UCSD-AML1 (cell line): ENCODE measurements at regions not wholly inside any gene's neighbourhood (a gene's known extent, or its start where the extent isn't known, plus 50 kb on each side); places are given as distances from the start of the nearest gene placed in this dataset.
"Not testable (repeated sequence)": the region's sequence is repeated elsewhere in the genome, so short reads cannot be mapped to it uniquely, and the experiment has no call there.

Experiments
- DNase-seq: peaks from one replicate; lab custom pipeline; 2025; ENCODE audit not compliant: unreplicated experiment; lab: John Stamatoyannopoulos, UW

GRCh38 chr1:195251900-195252299 lies 1356.3 kb downstream of the KCNT2 start:
- no peak for DNase-seq

- no peak for DNase-seq
Observed at GRCh38 chr1:195243492-195243891, 1364.7 kb downstream of the KCNT2 start.

- DNase-seq: no peak
Observed at GRCh38 chr1:195241066-195241465, 1367.2 kb downstream of the KCNT2 start.

- peak; percentile 3 for DNase-seq
Observed at GRCh38 chr1:195238313-195238712, 1369.9 kb downstream of the KCNT2 start.

- peak; percentile 4 for DNase-seq
Observed at GRCh38 chr1:195236991-195237889, 1371.0 kb downstream of the KCNT2 start.

- DNase-seq: peak; percentile 6
Observed at GRCh38 chr1:195218428-195219212, 1389.6 kb downstream of the KCNT2 start.

GRCh38 chr1:195202241-195202640 lies 1406.0 kb downstream of the KCNT2 start:
- no peak for DNase-seq

- DNase-seq: no peak
Observed at GRCh38 chr1:195200772-195201171, 1407.5 kb downstream of the KCNT2 start.

GRCh38 chr1:195197116-195197515 lies 1411.1 kb downstream of the KCNT2 start:
- DNase-seq: no peak

GRCh38 chr1:195195423-195196057 lies 1412.7 kb downstream of the KCNT2 start:
- DNase-seq: no peak

GRCh38 chr1:195193134-195193533 lies 1415.1 kb downstream of the KCNT2 start:
- no peak for DNase-seq

- no peak for DNase-seq
Observed at GRCh38 chr1:195188821-195189220, 1419.4 kb downstream of the KCNT2 start.

- no peak for DNase-seq
Observed at GRCh38 chr1:195186544-195186943, 1421.7 kb downstream of the KCNT2 start.

- no peak for DNase-seq
Observed at GRCh38 chr1:195185736-195186135, 1422.5 kb downstream of the KCNT2 start.

- no peak for DNase-seq
Observed at GRCh38 chr1:195185321-195185720, 1422.9 kb downstream of the KCNT2 start.

- no peak for DNase-seq
Observed at GRCh38 chr1:195173753-195174152, 1434.5 kb downstream of the KCNT2 start.

GRCh38 chr1:195159795-195160194 lies 1448.4 kb downstream of the KCNT2 start:
- not testable (repeated sequence) for DNase-seq

- DNase-seq: no peak
Observed at GRCh38 chr1:195158091-195158490, 1450.1 kb downstream of the KCNT2 start.

GRCh38 chr1:195153107-195153506 lies 1455.1 kb downstream of the KCNT2 start:
- no peak for DNase-seq

GRCh38 chr1:195150768-195151167 lies 1457.5 kb downstream of the KCNT2 start:
- DNase-seq: no peak

- DNase-seq: no peak
Observed at GRCh38 chr1:195141294-195141693, 1466.9 kb downstream of the KCNT2 start.

- no peak for DNase-seq
Observed at GRCh38 chr1:195130598-195130997, 1477.6 kb downstream of the KCNT2 start.
